SK-N-SH treated with all-trans-retinoic acid at 6 μM for 48 hours (cell line): ENCODE measurements at regions not wholly inside any gene's neighbourhood (a gene's known extent, or its start where the extent isn't known, plus 50 kb on each side); places are given as distances from the start of the nearest gene placed in this dataset.

Experiments
- ATAC-seq: fragments of 200-7000 bp; cut with Tn5 transposase; 3 replicates; pipeline ENCODE4 v1.9.1; 2020; ENCODE audit warnings: mild to moderate bottlenecking, moderate library complexity
- ARNTL ChIP-seq: fragments of 450-650 bp; formaldehyde crosslinking; IDR thresholded peaks from 2 replicates; pipeline ENCODE4 v1.5.0; 2020; ENCODE audit warnings: low read depth, mild to moderate bottlenecking, moderate library complexity, borderline replicate concordance
- BACH2 ChIP-seq: fragments of 250-450 bp; sonication (Bioruptor Pico); IDR thresholded peaks from 2 replicates; pipeline ENCODE4 v1.9.0; 2021; ENCODE audit warnings: mild to moderate bottlenecking, borderline replicate concordance
- CSDC2 ChIP-seq: fragments of 250-450 bp; sonication (Bioruptor Pico); IDR thresholded peaks from 2 replicates; pipeline ENCODE4 v1.5.0; 2020; ENCODE audit warnings: mild to moderate bottlenecking, moderate library complexity
- CSRNP3 ChIP-seq: fragments of 250-450 bp; sonication (Bioruptor Pico); IDR thresholded peaks from 2 replicates; pipeline ENCODE4 v1.5.1; 2021; ENCODE audit warnings: mild to moderate bottlenecking, moderate library complexity
- ESRRG ChIP-seq: fragments of 250-450 bp; sonication (Bioruptor Pico); IDR thresholded peaks from 2 replicates; pipeline ENCODE4 v1.6.1; 2021; ENCODE audit warnings: mild to moderate bottlenecking
- GLIS3 ChIP-seq: fragments of 250-450 bp; sonication (Bioruptor Pico); IDR thresholded peaks from 2 replicates; pipeline ENCODE4 v1.5.0; 2020; ENCODE audit warnings: mild to moderate bottlenecking, moderate library complexity
- ISL1 ChIP-seq: fragments of 250-450 bp; sonication (Bioruptor Pico); IDR thresholded peaks from 2 replicates; pipeline ENCODE4 v2.1.2; 2022; ENCODE audit warnings: mild to moderate bottlenecking, moderate library complexity
- PATZ1 ChIP-seq: fragments of 250-450 bp; sonication (Bioruptor Pico); IDR thresholded peaks from 2 replicates; pipeline ENCODE4 v1.8.0; 2020; ENCODE audit warnings: mild to moderate bottlenecking, moderate library complexity, borderline replicate concordance
- POU6F1 ChIP-seq: fragments of 250-450 bp; sonication (Bioruptor Pico); IDR thresholded peaks from 2 replicates; pipeline ENCODE4 v1.8.0; 2021; ENCODE audit warnings: low read depth, mild to moderate bottlenecking, moderate library complexity, borderline replicate concordance
- PPARA ChIP-seq: fragments of 250-450 bp; sonication (Bioruptor Pico); IDR thresholded peaks from 2 replicates; pipeline ENCODE4 v1.5.0; 2020; ENCODE audit warnings: mild to moderate bottlenecking, borderline replicate concordance
- RARB ChIP-seq: fragments of 250-450 bp; sonication (Bioruptor Pico); IDR thresholded peaks from 2 replicates; pipeline ENCODE4 v1.8.0; 2021; ENCODE audit warnings: mild to moderate bottlenecking, moderate library complexity
- TCF4 ChIP-seq: fragments of 250-450 bp; sonication (Bioruptor Pico); IDR thresholded peaks from 2 replicates; pipeline ENCODE4 v1.8.0; 2021; ENCODE audit warnings: mild to moderate bottlenecking, moderate library complexity, borderline replicate concordance
- TOX ChIP-seq: fragments of 250-450 bp; sonication (Bioruptor Pico); IDR thresholded peaks from 2 replicates; pipeline ENCODE4 v1.8.0; 2021; ENCODE audit warnings: mild to moderate bottlenecking, moderate library complexity, borderline replicate concordance
- TSHZ2 ChIP-seq: fragments of 250-450 bp; sonication (Bioruptor Pico); IDR thresholded peaks from 2 replicates; pipeline ENCODE4 v1.5.0; 2020; ENCODE audit warnings: mild to moderate bottlenecking, moderate library complexity
- ZC3H10 ChIP-seq: fragments of 250-450 bp; sonication (Bioruptor Pico); IDR thresholded peaks from 2 replicates; pipeline ENCODE4 v1.5.1; 2021; ENCODE audit warnings: mild to moderate bottlenecking, moderate library complexity
- ZFP30 ChIP-seq: fragments of 450-650 bp; formaldehyde crosslinking; IDR thresholded peaks from 2 replicates; pipeline ENCODE4 v1.5.0; 2022; ENCODE audit warnings: mild to moderate bottlenecking, moderate library complexity
- ZNF565 ChIP-seq: fragments of 450-650 bp; formaldehyde crosslinking; conservative IDR thresholded peaks from 2 replicates; pipeline ENCODE4 v1.5.0; 2020; ENCODE audit warnings: low read depth, mild to moderate bottlenecking, moderate library complexity
- ZNF8 ChIP-seq: fragments of 450-650 bp; formaldehyde crosslinking; IDR thresholded peaks from 2 replicates; pipeline ENCODE4 v1.5.0; 2020; ENCODE audit warnings: mild to moderate bottlenecking, moderate library complexity
- TF ChIP-seq, protein P1 (sequence below): fragments of 250-450 bp; sonication (Bioruptor Pico); IDR thresholded peaks from 2 replicates; pipeline ENCODE4 v1.5.1; 2020; ENCODE audit warnings: low read depth, mild to moderate bottlenecking, moderate library complexity

GRCh38 chr4:108395786-108396185 lies 224.6 kb upstream of the RPL34 start:
- TF ChIP-seq RARB (no peak), ESRRG (no peak), TCF4 (CRISPR knock-in tag) (no peak), BACH2 (no peak), POU6F1 (CRISPR knock-in tag) (no peak), ARNTL (no peak), TOX (CRISPR knock-in tag) (no peak), TSHZ2 (CRISPR knock-in tag) (no peak), ZNF565 (CRISPR knock-in tag) (no peak), PATZ1 (no peak)
- no peak for ATAC-seq

- ATAC-seq: no peak
- TF ChIP-seq BACH2 (no peak), ZNF565 (CRISPR knock-in tag) (no peak), TSHZ2 (CRISPR knock-in tag) (no peak), POU6F1 (CRISPR knock-in tag) (no peak), ESRRG (no peak), ZNF8 (CRISPR knock-in tag) (no peak), ZC3H10 (no peak), CSDC2 (CRISPR knock-in tag) (no peak), GLIS3 (CRISPR knock-in tag) (no peak), PPARA (no peak), ARNTL (no peak)
Observed at GRCh38 chr4:108393890-108394472, 225.2 kb upstream of the LEF1 start.

DNA sequence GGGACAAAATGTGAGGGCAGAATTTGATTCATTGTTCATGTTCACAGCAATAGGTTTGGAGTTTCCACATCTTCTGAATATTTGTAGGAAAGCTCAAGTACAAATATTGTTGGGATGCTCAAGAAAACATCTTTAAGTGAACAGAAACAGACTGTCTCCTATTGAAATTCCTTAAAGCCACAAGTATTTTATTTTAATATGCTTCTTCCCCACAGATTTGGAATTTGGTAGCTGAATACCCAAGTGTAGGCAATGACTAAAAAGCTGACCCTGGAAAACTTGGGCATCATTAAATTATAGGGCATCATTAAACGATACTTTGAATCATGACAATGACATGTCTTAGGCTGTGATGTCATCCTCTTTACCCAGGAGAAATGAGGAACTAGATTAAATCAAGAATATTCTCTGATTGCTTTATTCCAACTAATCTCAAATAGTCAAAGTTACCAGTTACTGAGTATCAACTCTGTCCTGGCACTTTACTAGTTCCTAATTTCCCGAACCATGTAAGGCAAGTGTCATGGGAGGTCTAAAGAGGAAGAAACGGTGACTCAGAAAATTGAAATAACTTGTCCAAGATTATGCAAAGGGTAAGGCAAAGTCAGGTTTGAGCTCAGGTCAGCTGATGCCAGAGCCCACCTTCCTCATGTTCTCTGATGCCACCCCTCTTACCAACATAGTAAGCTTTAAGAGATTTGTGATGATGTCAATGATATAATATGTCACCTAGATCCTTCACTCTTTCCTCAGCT lies 223.1 kb upstream of the LEF1 start:
- no peak for ATAC-seq
- TF ChIP-seq ZFP30 (CRISPR knock-in tag): no peak
- no peak for TF ChIP-seq RARB
- no peak for TF ChIP-seq ZNF8 (CRISPR knock-in tag)
- TF ChIP-seq ARNTL: no peak
- no peak for TF ChIP-seq BACH2
- TF ChIP-seq CSRNP3 (CRISPR knock-in tag): no peak
- no peak for TF ChIP-seq PATZ1
- no peak for TF ChIP-seq GLIS3 (CRISPR knock-in tag)
- no peak for TF ChIP-seq ISL1 (CRISPR knock-in tag)
- TF ChIP-seq TOX (CRISPR knock-in tag): no peak
- no peak for TF ChIP-seq ESRRG
- TF ChIP-seq, protein P1, sequence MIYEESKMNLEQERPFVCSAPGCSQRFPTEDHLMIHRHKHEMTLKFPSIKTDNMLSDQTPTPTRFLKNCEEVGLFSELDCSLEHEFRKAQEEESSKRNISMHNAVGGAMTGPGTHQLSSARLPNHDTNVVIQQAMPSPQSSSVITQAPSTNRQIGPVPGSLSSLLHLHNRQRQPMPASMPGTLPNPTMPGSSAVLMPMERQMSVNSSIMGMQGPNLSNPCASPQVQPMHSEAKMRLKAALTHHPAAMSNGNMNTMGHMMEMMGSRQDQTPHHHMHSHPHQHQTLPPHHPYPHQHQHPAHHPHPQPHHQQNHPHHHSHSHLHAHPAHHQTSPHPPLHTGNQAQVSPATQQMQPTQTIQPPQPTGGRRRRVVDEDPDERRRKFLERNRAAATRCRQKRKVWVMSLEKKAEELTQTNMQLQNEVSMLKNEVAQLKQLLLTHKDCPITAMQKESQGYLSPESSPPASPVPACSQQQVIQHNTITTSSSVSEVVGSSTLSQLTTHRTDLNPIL (CRISPR knock-in tag): no peak
- TF ChIP-seq CSDC2 (CRISPR knock-in tag): no peak
- no peak for TF ChIP-seq PPARA
